Superior temporal gyrus (tissue), 1 donor: ENCODE measurements at regions not wholly inside any gene's neighbourhood (a gene's known extent, or its start where the extent isn't known, plus 50 kb on each side); places are given as distances from the start of the nearest gene placed in this dataset.
A peak's percentile ranks its signal among the peaks of the same experiment; 100 is the strongest.

Experiments
- DNase-seq: peaks from one replicate; pipeline ENCODE4 v3.0.0-alpha.2; 2016; ENCODE audit errors: extremely low spot score

- DNase-seq: no peak
These were observed 105.6 kb upstream of the STK17B start for GRCh38 chr2:196277002-196277401.

- DNase-seq: no peak
These were observed 107.1 kb upstream of the STK17B start for GRCh38 chr2:196278491-196278911.

- DNase-seq: no peak
These were observed 108.2 kb upstream of the STK17B start for GRCh38 chr2:196279541-196279940.

GRCh38 chr2:196284144-196284844 is 112.9 kb upstream of the STK17B start:
- DNase-seq: no peak

GRCh38 chr2:196284866-196285557 is 113.6 kb upstream of the STK17B start:
- no peak for DNase-seq

- DNase-seq: no peak
These were observed 115.4 kb upstream of the STK17B start for GRCh38 chr2:196286821-196287220.

- DNase-seq: no peak
These were observed 116.1 kb upstream of the STK17B start for GRCh38 chr2:196287523-196287922.

- no peak for DNase-seq
These were observed 116.7 kb upstream of the STK17B start for GRCh38 chr2:196288006-196288538.

- no peak for DNase-seq
These were observed 117.6 kb upstream of the STK17B start for GRCh38 chr2:196289000-196289399.

- no peak for DNase-seq
These were observed 118.8 kb upstream of the STK17B start for GRCh38 chr2:196290136-196290535.

GRCh38 chr2:196290569-196290968 is 119.2 kb upstream of the STK17B start:
- no peak for DNase-seq

- DNase-seq: no peak
These were observed 120.0 kb upstream of the STK17B start for GRCh38 chr2:196291426-196291825.

GRCh38 chr2:196291873-196292800 is 120.8 kb upstream of the STK17B start:
- no peak for DNase-seq

GRCh38 chr2:196293751-196294515 is 122.6 kb upstream of the STK17B start:
- DNase-seq: no peak

GRCh38 chr2:196294516-196294909 is 123.1 kb upstream of the STK17B start:
- DNase-seq: no peak

GRCh38 chr2:196295005-196295404 is 123.6 kb upstream of the STK17B start:
- DNase-seq: no peak

GRCh38 chr2:196298106-196298723 is 126.8 kb upstream of the STK17B start:
- DNase-seq: peak; percentile 85

- DNase-seq: no peak
These were observed 136.5 kb upstream of the STK17B start for GRCh38 chr2:196307775-196308305.

- DNase-seq: no peak
These were observed 138.3 kb upstream of the STK17B start for GRCh38 chr2:196309691-196310090.

GRCh38 chr2:196314157-196314556 is 142.8 kb upstream of the STK17B start:
- DNase-seq: no peak

- no peak for DNase-seq
These were observed 143.4 kb upstream of the STK17B start for GRCh38 chr2:196314780-196315179.
